ENCODE measurements at regions not wholly inside any gene's neighbourhood (a gene's known extent, or its start where the extent isn't known, plus 50 kb on each side); places are given as distances from the start of the nearest gene placed in this dataset.

GRCh38 chr20:54822386-54822785, 347.0 kb downstream of the DOK5 start:
- Histone ChIP-seq H3K4me3 (no peak overlapping the region), H3K4me1 (ENCODE audit: low read depth) (no peaks in the 10 kb centered on the region), H3K36me3 (no peaks in the 10 kb centered on the region), H3K9me3 (ENCODE audit: low read depth) (no peaks in the 10 kb centered on the region), H3K27me3 (peaks cover 3% of the 10 kb centered on the region), H3K27ac (no peak overlapping the region)
- DNase-seq (ENCODE audit: low read depth in 1 of 2, low spot score in 1 of 2), result no peak
- TF ChIP-seq CTCF (IDR thresholded peaks at IDR 0.05; ENCODE audit: low read depth, low read length), result no peak

DNA sequence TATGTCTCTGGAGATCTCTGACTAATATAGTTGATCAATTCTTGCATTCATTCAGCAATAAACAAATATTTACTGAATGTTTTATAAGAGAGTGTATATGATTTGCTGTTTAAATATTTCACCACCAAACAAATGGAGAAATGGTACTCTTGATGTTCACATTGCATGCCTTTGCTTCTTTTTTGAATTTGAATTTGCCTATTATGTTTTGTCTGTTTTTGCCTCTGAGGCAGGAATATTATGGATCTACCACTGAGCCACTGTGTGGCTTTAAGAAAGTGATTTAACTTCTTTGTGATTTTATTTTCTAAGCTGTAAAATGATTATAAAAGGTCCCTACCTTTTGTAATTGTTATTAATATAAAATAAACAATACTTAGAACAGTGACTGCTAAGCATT, 345.0 kb downstream of the DOK5 start:
- H3K27ac ChIP-seq, result no peak overlapping the region
- no peaks in the 10 kb centered on the region for H3K36me3 ChIP-seq
- H3K4me3 ChIP-seq, result no peak overlapping the region
- no peak for DNase-seq (ENCODE audit: low read depth in 1 of 2, low spot score in 1 of 2)
- no peaks in the 10 kb centered on the region for H3K9me3 ChIP-seq (ENCODE audit: low read depth)
- TF ChIP-seq CTCF (IDR thresholded peaks at IDR 0.05; ENCODE audit: low read depth, low read length), result no peak
- H3K4me1 ChIP-seq (ENCODE audit: low read depth), result no peaks in the 10 kb centered on the region
- peaks cover 3% of the 10 kb centered on the region for H3K27me3 ChIP-seq

GRCh38 chr20:54806462-54806861, 331.1 kb downstream of the DOK5 start:
- TF ChIP-seq CTCF (IDR thresholded peaks at IDR 0.05; ENCODE audit: low read depth, low read length), result no peak
- no peak for DNase-seq (ENCODE audit: low read depth in 1 of 2, low spot score in 1 of 2)

DNA sequence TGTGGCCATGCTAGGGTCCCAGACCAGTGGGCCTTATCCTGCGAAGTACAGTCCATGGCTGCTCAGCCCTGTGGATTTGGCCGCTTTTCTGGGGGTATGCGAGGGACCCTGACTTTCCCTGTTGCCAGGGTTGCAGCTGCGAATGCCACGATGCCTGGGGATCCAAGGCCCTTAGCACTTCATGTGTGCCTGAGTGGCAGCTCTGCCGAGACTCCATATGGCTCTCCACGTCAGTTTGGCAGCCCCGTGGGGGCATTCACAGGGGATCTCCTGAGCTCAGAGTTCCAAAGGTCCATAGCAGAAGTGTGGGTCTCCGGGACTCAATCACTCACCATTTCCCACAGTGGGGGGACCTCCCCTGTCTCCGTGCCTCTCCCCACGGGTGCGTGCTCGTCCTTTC, 319.5 kb downstream of the DOK5 start:
- no peak for TF ChIP-seq CTCF (IDR thresholded peaks at IDR 0.05; ENCODE audit: low read depth, low read length)
- Histone ChIP-seq H3K4me1 (ENCODE audit: low read depth) (no peaks in the 10 kb centered on the region), H3K27ac (no peak overlapping the region), H3K27me3 (no peaks in the 10 kb centered on the region), H3K36me3 (no peaks in the 10 kb centered on the region), H3K9me3 (ENCODE audit: low read depth) (no peaks in the 10 kb centered on the region), H3K4me3 (no peak overlapping the region)
- no peak for DNase-seq (ENCODE audit: low read depth in 1 of 2, low spot score in 1 of 2)

More at GRCh38 chr20:54806462-54806861, 331.1 kb downstream of the DOK5 start:
- Histone ChIP-seq H3K27ac (no peak overlapping the region), H3K27me3 (no peaks in the 10 kb centered on the region), H3K4me3 (no peak overlapping the region), H3K9me3 (ENCODE audit: low read depth) (no peaks in the 10 kb centered on the region), H3K4me1 (ENCODE audit: low read depth) (no peaks in the 10 kb centered on the region), H3K36me3 (no peaks in the 10 kb centered on the region)

DNA sequence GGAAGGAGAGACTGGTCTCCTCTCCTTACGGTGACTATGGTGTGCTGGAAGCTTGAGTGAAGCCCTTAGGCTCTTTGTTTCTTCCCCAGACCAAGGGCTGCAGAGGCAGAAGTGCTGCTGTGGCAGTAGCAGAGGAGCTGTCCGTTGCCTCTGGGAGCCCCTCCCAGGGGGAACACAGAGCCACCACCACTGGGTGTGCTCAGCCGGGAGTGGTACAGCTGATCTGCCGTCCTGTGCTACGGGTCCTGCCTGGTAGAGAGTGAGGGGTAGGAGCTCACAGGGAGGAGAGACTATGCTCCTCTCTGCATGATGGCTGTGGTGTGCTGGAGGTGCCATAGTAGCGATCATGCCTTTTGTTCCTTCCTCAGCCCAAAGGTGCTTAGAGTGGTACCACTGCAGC, 318.7 kb downstream of the DOK5 start:
- H3K4me3 ChIP-seq, result no peak overlapping the region
- no peak for TF ChIP-seq CTCF (IDR thresholded peaks at IDR 0.05; ENCODE audit: low read depth, low read length)
- no peaks in the 10 kb centered on the region for H3K27me3 ChIP-seq
- H3K4me1 ChIP-seq (ENCODE audit: low read depth), result no peaks in the 10 kb centered on the region
- no peaks in the 10 kb centered on the region for H3K36me3 ChIP-seq
- no peak overlapping the region for H3K27ac ChIP-seq
- no peaks in the 10 kb centered on the region for H3K9me3 ChIP-seq (ENCODE audit: low read depth)
- DNase-seq (ENCODE audit: low read depth in 1 of 2, low spot score in 1 of 2), result no peak
